ENCODE measurements at regions not wholly inside any gene's neighbourhood (a gene's known extent, or its start where the extent isn't known, plus 50 kb on each side); places are given as distances from the start of the nearest gene placed in this dataset.

DNA sequence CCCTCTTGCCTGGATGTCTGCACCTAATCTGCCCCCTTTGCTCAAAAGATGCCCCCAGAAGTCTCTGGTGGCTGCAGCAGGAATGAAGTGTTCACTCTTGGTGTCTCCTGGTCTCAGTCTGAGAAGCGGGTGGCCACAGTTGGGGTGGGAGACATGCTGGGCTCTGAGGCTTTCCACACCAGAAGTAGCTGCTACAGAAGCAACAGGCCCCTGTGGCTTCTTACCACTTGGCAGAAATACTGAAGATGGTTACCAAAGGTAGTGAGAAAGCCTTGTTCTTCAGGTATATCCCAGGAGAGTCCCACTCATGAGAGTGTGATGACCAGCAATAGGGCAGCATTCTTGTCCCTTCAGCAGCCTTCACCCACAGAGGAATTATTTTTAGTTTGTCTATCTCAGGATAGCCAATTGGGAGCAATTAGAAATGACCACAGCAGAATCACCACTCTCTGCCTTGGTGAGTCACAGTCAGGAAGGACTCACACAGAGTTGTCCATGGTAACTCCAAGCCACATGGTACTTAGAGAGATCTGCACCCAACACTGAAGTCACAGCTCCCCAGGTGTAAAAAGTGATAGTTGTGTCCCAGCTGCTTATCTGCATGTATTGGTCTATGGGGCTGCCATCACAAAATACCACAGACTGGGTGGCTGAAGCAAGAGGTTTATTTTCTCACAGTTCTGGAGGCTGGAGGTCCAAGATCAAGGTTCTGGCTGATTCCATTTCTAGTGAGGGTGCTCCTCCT, 169.8 kb upstream of the ID2 start:
- H3K27ac Mint-ChIP-seq (ENCODE audit: unreplicated experiment) = no peak overlapping the region
- CTCF ChIA-PET = no interaction called here
- H3K4me3 Mint-ChIP-seq (ENCODE audit: unreplicated experiment) = no peak overlapping the region

GRCh38 chr2:8513601-8514273, 168.1 kb upstream of the ID2 start:
- POLR2A ChIA-PET = no interaction called here
- no peak for DNase-seq
- no peak for TF ChIP-seq CTCF (IDR thresholded peaks at IDR 0.05; ENCODE audit: insufficient read depth in 1 of 2, low read depth in 1 of 2, low read length in 1 of 2, severe bottlenecking in 1 of 2, unreplicated experiment in 1 of 2)
- Histone ChIP-seq H3K4me1 (0 out of 2 replicates have a peak, but pooled peaks cover 3% of the 10 kb centered on the region), H3K27me3 (replicated peaks; ENCODE audit: control insufficient read depth, insufficient read depth, low read length) (no peaks in the 10 kb centered on the region), H3K4me3 (ENCODE audit: low read depth, low read length) (no peak overlapping the region), H3K9me3 (peaks cover 10% of the 10 kb centered on the region; the same call in 1 of the 2 replicates), H3K36me3 (ENCODE audit: control insufficient read depth, insufficient read depth, low read length) (no peaks in the 10 kb centered on the region)
- Mint-ChIP-seq H3K36me3 (ENCODE audit: insufficient read depth, unreplicated experiment) (no peaks in the 10 kb centered on the region), H3K9me3 (ENCODE audit: unreplicated experiment) (peaks cover 16% of the 10 kb centered on the region), H3K27ac (ENCODE audit: unreplicated experiment) (no peak overlapping the region), H3K4me1 (ENCODE audit: low read depth, unreplicated experiment) (peaks cover 14% of the 10 kb centered on the region), H3K4me3 (ENCODE audit: unreplicated experiment) (no peak overlapping the region), H3K27me3 (ENCODE audit: insufficient read depth, unreplicated experiment) (no peaks in the 10 kb centered on the region)
- BruUV-seq (replicated peaks) = no TSS peak
- CTCF ChIA-PET = no interaction called here
- intact Hi-C loops (cut with micrococcal nuclease; ENCODE audit: unreplicated experiment) = no loop called here

More for the DNA sequence above, 169.8 kb upstream of the ID2 start:
- peaks cover 16% of the 10 kb centered on the region for H3K9me3 Mint-ChIP-seq (ENCODE audit: unreplicated experiment)
- no peaks in the 10 kb centered on the region for H3K36me3 ChIP-seq (ENCODE audit: control insufficient read depth, insufficient read depth, low read length)
- POLR2A ChIA-PET = no interaction called here
- peaks cover 14% of the 10 kb centered on the region for H3K4me1 Mint-ChIP-seq (ENCODE audit: low read depth, unreplicated experiment)
- DNase-seq = no peak
- intact Hi-C loops (cut with micrococcal nuclease; ENCODE audit: unreplicated experiment) = no loop called here
- TF ChIP-seq CTCF (IDR thresholded peaks at IDR 0.05; ENCODE audit: insufficient read depth in 1 of 2, low read depth in 1 of 2, low read length in 1 of 2, severe bottlenecking in 1 of 2, unreplicated experiment in 1 of 2) = no peak
- 0 out of 2 replicates have a peak, but pooled peaks cover 3% of the 10 kb centered on the region for H3K4me1 ChIP-seq
- peaks cover 10% of the 10 kb centered on the region; the same call in 1 of the 2 replicates for H3K9me3 ChIP-seq
- no peaks in the 10 kb centered on the region for H3K27me3 ChIP-seq (replicated peaks; ENCODE audit: control insufficient read depth, insufficient read depth, low read length)
- H3K27me3 Mint-ChIP-seq (ENCODE audit: insufficient read depth, unreplicated experiment) = no peaks in the 10 kb centered on the region
- no peaks in the 10 kb centered on the region for H3K36me3 Mint-ChIP-seq (ENCODE audit: insufficient read depth, unreplicated experiment)
- BruUV-seq (replicated peaks) = no TSS peak
- H3K4me3 ChIP-seq (ENCODE audit: low read depth, low read length) = no peak overlapping the region

- Mint-ChIP-seq H3K27ac (ENCODE audit: unreplicated experiment) (no peak overlapping the region), H3K4me3 (ENCODE audit: unreplicated experiment) (no peak overlapping the region), H3K27me3 (ENCODE audit: insufficient read depth, unreplicated experiment) (no peaks in the 10 kb centered on the region), H3K36me3 (ENCODE audit: insufficient read depth, unreplicated experiment) (no peaks in the 10 kb centered on the region), H3K4me1 (ENCODE audit: low read depth, unreplicated experiment) (peaks cover 14% of the 10 kb centered on the region), H3K9me3 (ENCODE audit: unreplicated experiment) (peaks cover 15% of the 10 kb centered on the region)
- DNase-seq = no peak
- H3K4me3 ChIP-seq (ENCODE audit: low read depth, low read length) = no peak overlapping the region
- H3K36me3 ChIP-seq (ENCODE audit: control insufficient read depth, insufficient read depth, low read length) = no peaks in the 10 kb centered on the region
- ChIA-PET CTCF (no interaction called here), POLR2A (no interaction called here)
- intact Hi-C loops (cut with micrococcal nuclease; ENCODE audit: unreplicated experiment) = no loop called here
- TF ChIP-seq CTCF (IDR thresholded peaks at IDR 0.05; ENCODE audit: insufficient read depth in 1 of 2, low read depth in 1 of 2, low read length in 1 of 2, severe bottlenecking in 1 of 2, unreplicated experiment in 1 of 2) = no peak
- no peaks in the 10 kb centered on the region for H3K27me3 ChIP-seq (replicated peaks; ENCODE audit: control insufficient read depth, insufficient read depth, low read length)
- peaks cover 6% of the 10 kb centered on the region; the same call in 1 of the 2 replicates for H3K9me3 ChIP-seq
- H3K4me1 ChIP-seq = 0 out of 2 replicates have a peak, but pooled peaks cover 3% of the 10 kb centered on the region
- no TSS peak for BruUV-seq (replicated peaks)
Observed at GRCh38 chr2:8514274-8514662, 167.6 kb upstream of the ID2 start.

Measured in Caco-2 (cell line).